ENCODE measurements at regions not wholly inside any gene's neighbourhood (a gene's known extent, or its start where the extent isn't known, plus 50 kb on each side); places are given as distances from the start of the nearest gene placed in this dataset.

DNA sequence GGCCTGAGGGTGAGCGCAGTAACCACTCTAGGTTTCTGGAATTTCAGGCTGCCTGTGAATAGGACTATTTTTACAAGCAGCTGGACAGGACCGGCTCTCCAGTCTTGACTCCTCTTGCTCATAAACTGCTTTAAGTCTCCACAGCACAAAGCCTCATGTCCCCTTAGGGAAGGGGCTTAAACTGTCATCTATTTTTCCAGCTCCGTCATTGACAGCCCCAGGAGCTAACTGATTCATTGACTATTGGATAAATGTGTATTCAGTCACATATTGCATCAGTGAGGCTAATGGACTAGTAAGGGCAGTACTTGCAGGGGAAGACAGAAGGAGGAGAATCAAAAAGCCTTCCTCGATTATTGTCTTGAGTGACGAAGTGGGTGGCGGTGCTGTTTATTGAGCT, 719.4 kb upstream of the ADAMTS16 start:
- no peak for DNase-seq

DNA sequence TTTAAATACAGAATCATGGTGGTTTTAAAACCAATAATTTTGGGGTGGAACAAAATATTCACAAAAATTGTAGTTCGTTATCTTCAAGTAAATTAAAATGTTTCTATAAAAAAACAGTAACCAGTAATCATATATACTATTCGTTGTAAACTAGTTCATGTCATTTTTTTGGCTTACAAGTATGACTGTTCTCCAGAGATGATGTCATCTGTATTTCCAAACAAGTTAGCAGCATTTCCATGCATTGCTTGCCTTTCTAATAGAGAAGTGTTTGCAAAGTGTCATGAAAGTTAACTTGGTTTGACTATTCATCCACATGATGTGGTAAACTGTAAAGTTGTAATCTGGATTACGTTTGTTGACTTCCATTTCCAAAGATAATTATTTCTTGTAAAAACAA, 717.9 kb upstream of the ADAMTS16 start:
- DNase-seq, result no peak

DNA sequence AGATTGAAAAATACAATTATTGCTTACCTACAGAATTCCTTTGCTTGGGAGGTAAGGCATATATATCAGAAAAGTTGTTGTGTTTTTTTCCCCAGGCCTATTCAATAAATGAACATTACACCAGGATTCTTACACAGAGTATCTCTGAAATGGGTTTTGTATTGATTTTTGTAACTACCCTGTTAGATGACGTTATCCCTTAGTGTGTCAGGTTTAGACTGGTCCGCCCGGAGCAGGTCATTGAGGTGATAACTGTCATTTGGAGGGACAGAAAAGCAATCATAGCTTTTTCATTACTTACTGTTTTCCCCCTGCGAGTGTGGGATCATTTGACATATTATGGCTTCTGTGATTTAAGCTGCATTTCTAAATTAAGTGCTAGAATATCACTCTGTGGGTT, 715.2 kb upstream of the ADAMTS16 start:
- DNase-seq, result no peak

DNA sequence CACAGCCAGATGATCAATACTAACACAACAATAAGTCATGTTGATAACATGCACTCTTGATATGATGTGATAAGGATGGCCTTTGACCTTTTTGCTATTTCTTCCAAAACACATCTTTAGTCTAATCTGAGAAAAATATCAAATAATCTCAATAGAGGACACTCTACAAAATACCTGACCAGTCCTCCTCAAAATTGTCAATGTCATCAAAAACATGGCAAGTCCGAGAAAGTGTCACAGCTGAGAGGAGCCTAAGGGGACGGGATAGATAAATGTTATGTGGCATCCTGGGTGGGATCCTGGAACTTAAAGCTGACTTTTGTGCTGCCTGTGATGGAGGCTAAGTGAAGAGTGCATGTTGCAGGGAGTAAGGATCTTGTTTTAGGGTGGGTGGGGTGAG, 699.6 kb upstream of the ADAMTS16 start:
- no peak for DNase-seq

DNA sequence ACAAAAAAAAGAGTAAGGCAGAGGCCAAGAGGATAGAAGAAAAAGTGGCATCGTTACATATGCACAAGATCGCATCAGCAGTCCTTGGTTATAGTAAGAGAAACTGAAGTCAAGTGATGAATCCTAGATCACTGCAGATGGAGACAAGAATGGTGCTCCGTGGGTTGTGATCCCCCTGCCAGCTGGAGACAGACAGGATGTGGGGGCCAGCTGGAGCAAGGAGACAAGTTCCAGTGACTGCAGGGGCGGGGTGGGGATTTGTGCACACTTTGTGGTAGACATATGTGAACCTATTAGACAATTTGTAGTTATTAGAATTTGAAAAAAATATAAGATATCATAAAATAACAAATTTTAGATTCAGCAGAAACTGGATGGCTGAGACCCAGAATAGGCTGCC, 697.9 kb upstream of the ADAMTS16 start:
- DNase-seq, result no peak

DNA sequence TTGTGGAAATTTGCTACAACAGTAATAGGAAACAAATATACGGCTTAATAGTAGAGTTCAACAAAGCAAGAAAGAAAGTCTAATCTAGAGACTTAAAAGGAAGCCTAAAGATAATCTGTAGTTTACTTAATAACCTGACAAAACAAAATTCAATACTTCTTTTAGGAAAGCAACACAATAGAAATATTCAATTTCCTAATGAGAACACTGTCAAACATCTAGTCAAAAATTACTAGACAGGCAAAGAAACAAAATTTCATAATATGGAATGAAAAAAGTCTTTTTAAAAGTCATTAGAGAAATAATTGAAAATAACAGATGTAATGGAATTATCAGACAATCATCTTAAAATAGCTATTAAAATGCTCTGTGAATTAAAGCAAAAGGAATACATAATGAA, 692.5 kb upstream of the ADAMTS16 start:
- no peak for DNase-seq

DNA sequence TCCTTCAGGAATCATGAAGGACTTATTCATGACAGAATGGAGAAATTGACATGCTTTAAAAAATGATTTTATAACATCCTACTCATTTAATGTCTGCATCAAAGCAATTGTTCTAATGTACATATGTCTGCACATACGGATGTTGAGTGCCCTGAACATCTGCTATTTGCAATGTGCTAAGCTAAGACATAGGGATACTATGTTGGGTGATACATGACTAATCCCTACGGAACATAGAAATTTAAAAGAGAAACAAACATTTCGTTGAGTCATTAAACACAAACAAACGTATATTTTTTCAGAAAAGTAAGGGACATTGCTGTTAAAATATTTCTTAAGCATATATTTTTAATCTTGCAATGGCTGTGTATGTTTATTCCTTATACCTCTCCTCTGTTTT, 686.5 kb upstream of the ADAMTS16 start:
- no peak for DNase-seq

DNA sequence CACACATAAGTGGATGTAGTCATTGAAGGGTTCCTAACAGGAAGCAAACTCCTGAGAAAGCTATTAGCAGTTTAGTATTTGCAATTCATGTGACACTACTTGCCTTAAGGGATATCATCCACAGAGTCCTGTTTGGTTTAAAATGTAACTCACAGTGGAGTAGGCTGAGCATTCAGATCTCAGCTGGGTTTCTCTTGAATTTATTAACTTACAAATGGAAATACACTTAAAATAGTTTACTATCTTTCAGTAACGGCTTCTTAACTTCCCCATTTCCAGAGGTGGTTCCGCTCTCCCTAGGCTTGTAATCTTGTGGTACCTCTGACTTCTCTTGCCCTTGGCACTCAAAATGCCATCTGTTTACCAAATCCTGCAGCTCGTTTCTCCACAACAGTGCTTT, 660.7 kb upstream of the ADAMTS16 start:
- no peak for DNase-seq

DNA sequence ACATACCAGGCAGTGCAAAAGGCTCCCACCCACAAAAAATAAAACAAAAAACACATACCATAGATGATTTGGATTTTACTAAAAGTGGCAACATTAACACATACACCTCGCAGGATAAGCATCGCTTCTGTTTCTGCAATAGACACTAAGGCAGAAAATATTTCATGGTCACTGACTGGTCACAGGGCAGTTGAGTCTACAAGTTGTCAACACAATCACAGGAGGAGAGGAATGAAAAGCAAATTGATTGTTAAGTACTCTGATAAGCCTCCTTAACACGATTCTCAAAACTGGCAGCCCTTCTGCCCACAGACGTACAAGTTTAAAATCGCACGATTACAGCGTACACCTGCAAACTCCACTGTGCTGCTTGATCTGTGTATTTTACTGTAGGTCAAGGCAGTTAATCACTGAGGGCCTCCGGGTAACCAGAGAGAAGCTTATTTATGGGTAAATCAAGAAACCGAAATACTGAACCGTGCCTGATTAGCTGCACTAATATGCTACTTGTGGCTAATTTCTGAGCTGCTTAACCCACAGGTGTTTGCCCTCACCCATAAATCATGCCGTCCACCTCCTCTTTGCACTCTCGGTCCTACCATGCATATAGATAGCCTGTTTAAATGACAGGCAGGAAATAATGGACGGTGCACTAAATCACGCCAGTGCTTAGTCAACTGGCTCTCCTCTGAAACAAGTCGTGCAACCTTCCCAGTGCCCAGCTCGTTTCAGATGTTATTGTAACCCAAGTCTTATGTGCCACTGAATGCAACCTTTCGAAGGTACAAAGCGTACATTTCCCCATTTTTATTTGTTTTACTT, 659.4 kb upstream of the ADAMTS16 start:
- no peak for DNase-seq

DNA sequence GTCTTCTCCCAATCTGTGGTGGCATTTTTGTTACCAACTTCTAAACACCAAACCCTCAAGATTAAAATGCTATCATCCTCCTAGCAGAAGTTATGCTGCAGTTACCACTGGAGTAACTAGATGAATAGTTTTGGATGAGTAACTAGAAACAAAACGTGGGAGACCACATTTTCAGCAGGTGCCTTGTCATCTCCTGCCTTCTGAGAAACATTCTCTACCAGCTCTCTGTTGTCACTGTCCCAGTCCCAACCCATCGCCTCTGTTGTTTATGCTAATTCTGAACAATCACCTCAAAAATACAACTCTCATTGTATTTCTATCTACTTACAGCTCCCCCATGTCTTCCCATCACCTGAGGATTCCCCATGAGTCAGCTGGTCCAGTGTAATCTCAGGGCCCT, 652.5 kb upstream of the ADAMTS16 start:
- DNase-seq, result no peak

DNA sequence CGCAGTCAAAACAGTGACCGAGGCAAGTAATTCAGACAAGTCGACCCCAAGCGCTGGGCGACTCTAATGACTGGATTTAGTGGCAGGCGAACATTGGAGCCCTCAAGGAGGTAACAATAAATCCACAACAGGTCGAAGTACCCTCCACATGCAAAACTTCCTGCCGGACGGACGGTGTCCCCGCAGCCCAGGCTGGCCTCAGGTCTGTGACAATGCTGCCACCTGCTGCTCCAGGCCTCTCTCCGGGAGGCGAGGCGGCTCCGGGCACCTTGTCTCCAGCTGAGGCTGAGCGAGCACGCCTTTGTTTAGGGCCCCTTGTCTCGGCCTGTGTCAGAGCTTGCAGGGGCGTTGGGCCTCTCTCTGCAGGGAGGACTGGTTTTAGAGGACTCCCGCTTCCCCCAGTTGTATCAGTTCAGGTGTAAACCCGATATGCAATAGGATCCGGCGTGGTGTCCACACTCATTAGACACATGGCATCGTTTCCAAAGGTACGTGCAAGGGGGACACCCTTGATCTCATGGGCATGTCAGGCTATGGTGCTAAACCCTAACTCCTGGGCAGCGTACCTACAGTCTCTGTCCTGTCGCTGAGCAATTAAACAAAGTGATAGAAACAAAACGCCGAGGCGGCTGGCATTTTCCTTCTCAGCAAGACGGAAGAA, 628.0 kb upstream of the ADAMTS16 start:
- DNase-seq, result no peak

DNA sequence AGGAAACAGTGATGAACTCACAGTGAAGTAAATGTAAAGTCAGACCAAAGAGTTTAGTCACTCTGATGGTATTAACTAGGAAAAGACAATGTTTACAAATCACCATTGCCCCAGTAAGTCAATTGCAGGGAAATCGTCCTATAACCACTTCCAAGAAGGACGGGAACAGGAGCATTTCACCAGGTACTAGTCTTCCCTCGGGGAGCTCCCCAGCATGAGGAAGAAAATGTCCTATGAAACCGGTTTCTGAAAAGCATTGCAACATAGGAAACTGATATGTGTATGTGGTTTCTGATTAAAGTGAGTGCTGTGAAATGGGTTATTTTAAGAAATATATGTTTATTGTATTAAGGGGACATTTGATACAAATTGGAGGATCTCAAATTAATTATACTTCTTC, 626.7 kb upstream of the ADAMTS16 start:
- DNase-seq, result no peak

DNA sequence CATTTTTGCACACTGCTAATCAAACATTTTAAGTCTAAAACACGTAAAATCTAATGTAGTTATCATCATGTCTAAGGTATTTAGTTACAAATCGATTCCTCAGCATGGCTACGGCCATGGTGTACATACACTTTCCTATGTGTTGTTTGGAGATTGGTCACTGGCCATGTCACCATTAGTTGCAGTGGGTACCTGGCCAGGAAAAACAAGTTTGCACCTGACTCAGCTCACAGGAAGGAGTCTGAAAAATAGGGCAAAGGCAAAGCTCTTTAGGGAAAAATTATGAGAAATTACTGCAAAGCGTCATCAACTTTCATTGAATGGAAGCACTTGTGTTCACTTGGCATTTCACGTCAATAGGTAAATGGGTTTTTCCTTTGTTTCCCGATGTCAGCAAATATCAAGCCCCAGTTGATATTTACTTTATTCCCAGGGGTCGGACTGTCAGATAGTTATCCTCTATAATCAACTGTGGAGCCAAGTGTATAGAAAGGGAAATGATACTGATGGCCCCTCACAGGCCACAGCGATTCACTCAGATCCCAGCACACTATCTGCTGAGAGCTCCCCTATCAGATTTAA, 626.0 kb upstream of the ADAMTS16 start:
- no peak for DNase-seq

DNA sequence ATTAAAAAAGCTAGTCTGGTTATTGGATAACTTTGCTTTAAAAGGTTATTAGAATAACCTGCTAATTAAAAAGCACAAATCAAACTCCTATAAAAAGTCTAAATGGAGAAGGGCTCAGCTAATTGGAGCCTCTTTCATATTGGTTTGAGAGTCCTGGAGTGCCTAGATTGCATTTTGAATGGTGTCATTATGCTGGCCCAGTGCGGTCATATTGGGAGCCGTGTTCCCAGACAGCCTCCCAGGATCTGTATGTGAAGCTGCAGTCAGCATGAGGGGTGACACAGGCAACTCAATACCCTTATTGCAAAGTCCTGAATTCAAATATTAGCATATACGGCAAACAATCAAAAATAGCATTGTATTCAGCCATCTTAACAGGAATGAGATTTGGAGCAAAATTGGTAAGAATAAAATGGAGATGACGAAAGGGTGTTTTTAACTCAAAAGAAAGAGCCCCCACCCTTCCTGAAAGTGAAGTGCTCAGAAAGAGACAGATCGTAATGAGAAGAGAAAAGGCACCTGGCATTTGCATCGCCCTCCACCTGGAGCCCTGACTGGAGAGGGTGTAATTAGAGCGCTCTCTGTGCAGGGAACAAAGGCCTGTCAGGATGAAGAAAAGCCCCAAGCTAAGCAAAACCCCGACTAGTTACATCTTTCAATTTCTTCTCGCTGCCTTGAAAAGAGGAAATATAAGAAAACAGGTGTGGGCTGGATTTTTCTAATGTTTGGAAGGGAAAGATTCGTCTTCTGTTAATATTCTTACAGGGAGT, 621.0 kb upstream of the ADAMTS16 start:
- DNase-seq, result no peak

DNA sequence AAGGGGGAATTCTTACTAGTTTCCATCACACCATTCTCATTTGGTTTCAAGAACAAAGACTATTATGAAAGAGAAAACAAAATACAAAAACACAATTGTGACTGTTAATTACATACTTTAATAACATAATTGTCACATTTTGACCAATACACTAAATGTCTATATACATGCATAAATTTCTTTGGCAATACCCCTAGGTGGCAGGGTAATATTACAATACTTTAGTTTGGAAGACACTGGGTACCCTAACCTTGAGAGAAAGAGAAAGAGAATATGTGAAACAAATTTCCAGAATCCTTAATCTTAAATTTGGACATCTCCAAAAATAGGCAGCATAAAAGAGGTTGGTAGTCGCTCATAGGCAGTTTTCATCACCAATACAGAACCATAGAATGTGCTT, 619.6 kb upstream of the ADAMTS16 start:
- no peak for DNase-seq

DNA sequence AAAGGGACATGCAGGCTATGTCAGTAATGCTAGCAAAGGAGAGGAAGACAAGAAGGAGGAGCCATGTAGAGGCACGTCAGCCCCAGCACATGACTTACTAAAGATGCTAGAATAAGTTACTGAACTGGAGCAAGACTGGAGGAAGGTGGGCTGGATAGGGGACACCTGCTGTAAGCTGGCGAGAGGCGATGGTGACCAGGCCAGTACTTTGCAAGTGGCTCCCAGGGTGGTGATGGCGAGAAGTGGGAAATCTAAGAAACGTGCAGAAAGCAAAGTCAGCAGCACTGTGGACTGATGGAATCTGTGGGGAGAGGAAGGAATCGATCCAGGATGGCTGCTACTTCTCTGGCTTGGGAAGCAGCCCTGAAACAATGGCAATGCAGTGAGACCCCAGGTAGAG, 617.1 kb upstream of the ADAMTS16 start:
- DNase-seq, result no peak

DNA sequence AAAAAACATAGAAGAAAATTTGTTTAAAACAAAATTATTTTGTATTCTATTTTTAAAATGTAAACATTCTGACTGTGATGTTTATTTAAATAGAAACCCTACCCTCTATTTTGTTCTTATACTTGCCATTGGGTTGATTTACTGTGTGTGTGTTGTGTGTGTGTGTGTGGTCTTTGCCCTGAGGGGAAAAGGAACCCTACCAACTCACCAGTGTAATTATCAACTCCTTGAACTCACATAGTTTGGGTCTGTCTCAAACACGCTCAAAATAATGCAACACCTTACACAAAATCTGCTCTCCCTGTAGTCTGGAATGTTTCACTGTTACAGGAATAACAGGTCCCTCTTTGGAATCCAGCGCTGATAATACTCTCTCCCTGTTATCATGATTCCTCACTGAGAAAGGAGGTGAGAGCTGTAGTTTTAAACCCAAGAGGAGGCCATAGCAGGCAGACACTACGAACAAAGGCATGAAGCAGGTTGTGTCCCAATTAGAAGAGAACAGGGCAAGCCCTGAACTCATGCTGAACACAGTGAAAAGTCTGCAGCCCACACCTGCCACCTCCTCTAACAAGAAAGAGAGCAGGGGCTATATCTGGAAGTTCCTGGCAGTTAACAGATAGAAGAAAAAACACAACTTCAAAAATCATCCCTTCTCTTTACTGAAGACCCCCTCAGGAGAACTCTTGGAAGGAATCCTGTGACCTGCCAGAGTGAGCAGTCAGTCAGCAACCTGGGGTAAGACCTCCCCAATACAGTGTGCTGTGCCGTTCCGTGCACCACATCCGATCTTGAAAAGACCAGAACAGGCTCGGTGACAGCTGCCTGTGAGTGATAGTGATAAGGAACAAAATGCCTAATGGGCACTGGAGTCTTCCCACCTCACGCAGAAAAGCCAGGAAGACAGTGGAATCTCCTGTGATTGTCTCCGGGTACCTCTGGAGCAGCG, 608.1 kb upstream of the ADAMTS16 start:
- DNase-seq, result no peak

DNA sequence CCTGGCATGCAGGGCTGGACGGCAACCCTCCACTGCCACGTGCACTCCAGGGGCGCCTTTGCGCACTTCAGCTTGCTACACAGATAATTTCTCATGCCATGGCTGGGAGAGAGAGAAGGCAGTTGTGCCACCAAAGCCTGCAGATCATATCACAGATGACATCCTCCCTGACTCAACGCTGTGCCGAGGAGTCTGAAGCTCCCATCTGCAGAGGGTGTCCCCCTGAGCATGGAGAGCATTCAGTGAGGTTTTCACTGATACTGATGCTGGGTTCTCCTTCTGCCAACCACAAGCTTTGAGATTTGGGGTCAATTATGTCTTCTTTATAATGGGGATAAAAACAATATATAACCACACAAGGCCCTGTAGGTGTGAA, 607.4 kb upstream of the ADAMTS16 start:
- no peak for DNase-seq

DNA sequence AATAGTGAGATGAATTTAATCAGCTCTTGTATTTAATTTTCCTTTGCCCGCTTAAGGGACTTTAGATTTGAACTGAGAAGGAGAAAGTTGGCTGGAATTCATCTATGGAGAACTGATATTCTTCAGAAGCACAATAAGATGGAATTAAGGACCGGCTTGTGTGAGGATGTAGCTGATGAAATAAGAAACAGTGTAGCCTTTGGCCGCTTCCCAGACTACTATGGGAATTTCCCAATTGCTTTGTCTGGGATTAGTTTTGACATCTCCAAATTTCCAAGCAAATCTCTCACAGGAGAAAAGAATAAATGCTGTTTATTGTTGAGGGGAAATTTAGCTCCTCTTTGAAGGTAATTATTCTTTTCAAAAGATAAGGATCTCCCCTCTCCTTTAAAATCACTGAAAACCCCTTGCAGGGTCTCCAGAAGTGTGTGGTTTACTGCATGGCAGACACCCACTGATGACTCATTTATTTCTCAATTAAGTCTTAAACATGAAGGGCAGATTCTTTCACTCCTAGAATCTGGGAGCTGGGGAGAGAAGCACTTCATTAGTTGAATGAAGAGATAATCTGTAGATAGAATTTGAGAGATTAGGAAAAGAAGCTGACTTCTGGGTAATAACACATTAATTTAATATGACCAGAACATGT, 606.5 kb upstream of the ADAMTS16 start:
- DNase-seq, result no peak

DNA sequence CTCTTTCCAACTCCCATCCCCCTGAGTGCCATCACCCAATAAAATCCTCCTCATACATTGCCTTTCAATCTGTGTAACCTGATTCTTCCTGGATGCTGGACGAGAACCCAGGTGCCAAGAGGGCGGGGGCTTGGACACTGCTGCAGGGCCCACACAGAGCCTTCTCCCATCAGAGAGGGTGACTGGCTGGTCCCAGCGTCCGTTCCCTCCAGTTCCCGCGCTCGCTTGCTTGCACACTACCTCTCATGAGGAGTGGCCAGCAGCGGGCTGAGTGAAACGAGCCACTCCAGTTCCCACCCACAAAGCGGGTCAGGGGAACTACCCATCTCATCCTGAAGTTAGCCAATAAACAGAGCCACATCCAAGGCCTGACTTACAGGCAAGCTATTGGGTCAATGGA, 602.6 kb upstream of the ADAMTS16 start:
- DNase-seq, result no peak

DNA sequence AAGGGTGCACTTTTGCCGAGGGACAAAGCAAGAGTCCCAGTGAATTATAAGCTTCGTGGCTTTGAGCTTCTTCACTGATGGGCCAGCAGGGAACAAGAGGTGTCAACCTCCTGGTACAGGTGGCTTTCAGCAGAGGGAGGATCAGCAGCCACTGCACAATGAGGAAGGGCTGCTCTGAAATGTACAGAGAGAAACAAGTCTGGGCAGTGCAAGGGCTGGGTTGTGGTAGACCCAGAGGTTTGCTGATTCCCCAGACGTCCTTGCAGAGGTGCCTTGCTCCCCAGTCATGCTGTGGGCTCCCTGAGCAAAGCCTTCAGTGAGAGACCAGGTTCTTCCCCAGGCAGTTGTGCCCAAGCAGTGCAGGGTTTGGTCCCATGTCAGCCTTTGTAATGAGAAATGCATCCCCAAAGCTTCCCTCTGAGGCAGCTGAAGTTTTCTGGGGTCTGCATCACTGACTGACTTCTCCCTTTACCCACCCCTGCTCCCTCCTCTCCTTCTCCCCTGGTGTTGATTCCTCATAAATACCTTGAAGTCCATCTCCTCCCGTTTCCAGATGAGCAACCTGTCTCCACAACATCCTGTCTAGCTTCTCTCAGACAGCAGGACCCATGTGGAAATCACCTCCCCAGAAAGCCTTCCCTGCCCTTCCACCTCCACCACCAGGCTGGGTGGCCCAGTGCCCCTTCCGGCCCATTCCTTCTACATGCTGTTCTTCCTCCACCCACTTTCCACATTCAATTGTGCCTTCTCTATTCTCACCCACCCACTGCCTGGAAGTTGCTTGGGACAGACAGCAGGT, 599.6 kb upstream of the ADAMTS16 start:
- DNase-seq, result no peak

Measured in T1000 (cell line).